ENCODE measurements at regions not wholly inside any gene's neighbourhood (a gene's known extent, or its start where the extent isn't known, plus 50 kb on each side); places are given as distances from the start of the nearest gene placed in this dataset.

DNA sequence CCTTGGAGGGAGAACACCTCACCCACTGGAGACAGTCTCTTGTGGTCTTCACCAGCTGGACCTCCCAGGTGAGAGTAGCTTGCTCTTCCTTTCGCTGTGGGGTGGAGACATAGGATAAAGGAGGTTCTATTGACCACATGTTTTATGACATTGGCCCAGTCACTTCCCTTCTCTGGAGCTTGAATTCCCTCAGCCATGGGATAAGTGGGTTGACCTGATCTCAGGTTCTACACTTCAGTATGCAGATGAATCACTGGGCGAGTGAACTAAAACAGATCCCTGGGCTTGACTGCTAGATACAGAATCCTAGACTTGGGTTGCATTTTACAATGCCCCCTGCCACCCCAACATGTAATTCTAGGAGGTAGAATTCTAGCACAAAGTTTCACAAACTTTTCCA, 54.8 kb upstream of the PRSS23 start:
- intact Hi-C loops (cut with DNase I) = no loop called here
- whole genome bisulfite sequencing, 2 donors = 93 to 100% methylated on average over 2 of the region's 2 CpGs
- no peak for DNase-seq

DNA sequence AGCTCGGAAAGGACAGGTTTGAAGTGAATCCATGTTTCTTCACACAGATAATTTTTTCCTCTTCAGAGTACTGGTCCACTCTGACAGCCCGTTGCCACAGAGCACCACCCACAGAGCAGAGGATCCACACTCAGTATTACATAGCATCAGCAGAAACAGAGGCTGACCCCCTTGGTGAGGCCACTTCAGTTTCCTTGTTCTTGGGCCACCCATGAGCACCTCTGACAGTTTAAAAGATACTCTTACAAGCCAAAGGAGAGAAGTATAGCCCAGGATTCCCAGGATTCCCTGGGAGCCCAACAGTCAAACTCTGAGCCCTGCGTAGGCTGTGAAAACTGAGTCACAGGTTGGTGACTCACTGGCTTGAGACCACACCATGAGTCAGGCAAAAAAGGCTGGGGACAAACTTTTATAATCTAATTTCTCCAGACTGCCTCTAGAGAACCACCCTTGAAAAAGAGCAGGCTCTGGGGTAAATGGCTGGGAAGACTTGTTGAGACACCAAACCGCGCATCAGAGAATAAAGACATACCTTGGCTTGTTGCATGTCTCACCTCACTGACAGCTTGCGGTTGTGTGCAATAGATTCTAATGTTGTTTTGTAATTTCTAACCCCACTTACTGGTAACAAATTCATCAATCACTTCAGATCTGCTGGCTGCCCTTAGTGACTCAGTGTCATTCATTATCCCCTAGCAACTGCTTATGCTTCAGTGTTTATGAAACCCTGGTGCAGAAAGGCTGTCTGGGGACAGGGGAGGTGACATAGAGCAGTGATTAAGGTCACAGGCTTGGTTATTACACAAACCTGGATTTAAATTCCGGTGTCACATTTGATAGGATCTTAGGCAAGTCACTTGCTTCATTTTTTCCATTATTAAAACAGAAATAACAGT, 56.9 kb upstream of the PRSS23 start:
- peak overlapping the region in 3 of 4 donors; percentile 35 to 88 (median 46) for H3K27ac ChIP-seq
- intact Hi-C loops (cut with DNase I) = no loop called here
- peak; percentile 51 for ATAC-seq
- H3K9me3 ChIP-seq = no peaks in the 10 kb centered on the region
- 68 to 77% methylated on average over 7 of the region's 7 CpGs for WGBS, 2 donors
- peak in 3 of 4 donors; percentile 35 to 67 (median 46) for DNase-seq
- no peak overlapping the region for H3K4me3 ChIP-seq
- no peaks in the 10 kb centered on the region for H3K27me3 ChIP-seq
- TF ChIP-seq, protein P1, sequence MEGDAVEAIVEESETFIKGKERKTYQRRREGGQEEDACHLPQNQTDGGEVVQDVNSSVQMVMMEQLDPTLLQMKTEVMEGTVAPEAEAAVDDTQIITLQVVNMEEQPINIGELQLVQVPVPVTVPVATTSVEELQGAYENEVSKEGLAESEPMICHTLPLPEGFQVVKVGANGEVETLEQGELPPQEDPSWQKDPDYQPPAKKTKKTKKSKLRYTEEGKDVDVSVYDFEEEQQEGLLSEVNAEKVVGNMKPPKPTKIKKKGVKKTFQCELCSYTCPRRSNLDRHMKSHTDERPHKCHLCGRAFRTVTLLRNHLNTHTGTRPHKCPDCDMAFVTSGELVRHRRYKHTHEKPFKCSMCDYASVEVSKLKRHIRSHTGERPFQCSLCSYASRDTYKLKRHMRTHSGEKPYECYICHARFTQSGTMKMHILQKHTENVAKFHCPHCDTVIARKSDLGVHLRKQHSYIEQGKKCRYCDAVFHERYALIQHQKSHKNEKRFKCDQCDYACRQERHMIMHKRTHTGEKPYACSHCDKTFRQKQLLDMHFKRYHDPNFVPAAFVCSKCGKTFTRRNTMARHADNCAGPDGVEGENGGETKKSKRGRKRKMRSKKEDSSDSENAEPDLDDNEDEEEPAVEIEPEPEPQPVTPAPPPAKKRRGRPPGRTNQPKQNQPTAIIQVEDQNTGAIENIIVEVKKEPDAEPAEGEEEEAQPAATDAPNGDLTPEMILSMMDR (IDR thresholded peaks at IDR 0.05) = no peak
- no peak for TF ChIP-seq POLR2A (IDR thresholded peaks at IDR 0.05)
- peaks cover 25% of the 10 kb centered on the region for H3K4me1 ChIP-seq
- H3K36me3 ChIP-seq (replicated peaks in 1 of 2; ENCODE audit: insufficient read depth in 1 of 2, low read depth in 2 of 2) = no peaks in the 10 kb centered on the region

More for the DNA sequence above, 54.8 kb upstream of the PRSS23 start:
- Histone ChIP-seq H3K4me3 (no peak overlapping the region), H3K27ac (no peak overlapping the region), H3K27me3 (no peaks in the 10 kb centered on the region), H3K36me3 (replicated peaks in 1 of 2; ENCODE audit: insufficient read depth in 1 of 2, low read depth in 2 of 2) (no peaks in the 10 kb centered on the region), H3K4me1 (peaks cover 20% of the 10 kb centered on the region), H3K9me3 (no peaks in the 10 kb centered on the region)
- no peak for ATAC-seq
- TF ChIP-seq POLR2A (IDR thresholded peaks at IDR 0.05) = no peak
- TF ChIP-seq, protein P1 (IDR thresholded peaks at IDR 0.05) = no peak

DNA sequence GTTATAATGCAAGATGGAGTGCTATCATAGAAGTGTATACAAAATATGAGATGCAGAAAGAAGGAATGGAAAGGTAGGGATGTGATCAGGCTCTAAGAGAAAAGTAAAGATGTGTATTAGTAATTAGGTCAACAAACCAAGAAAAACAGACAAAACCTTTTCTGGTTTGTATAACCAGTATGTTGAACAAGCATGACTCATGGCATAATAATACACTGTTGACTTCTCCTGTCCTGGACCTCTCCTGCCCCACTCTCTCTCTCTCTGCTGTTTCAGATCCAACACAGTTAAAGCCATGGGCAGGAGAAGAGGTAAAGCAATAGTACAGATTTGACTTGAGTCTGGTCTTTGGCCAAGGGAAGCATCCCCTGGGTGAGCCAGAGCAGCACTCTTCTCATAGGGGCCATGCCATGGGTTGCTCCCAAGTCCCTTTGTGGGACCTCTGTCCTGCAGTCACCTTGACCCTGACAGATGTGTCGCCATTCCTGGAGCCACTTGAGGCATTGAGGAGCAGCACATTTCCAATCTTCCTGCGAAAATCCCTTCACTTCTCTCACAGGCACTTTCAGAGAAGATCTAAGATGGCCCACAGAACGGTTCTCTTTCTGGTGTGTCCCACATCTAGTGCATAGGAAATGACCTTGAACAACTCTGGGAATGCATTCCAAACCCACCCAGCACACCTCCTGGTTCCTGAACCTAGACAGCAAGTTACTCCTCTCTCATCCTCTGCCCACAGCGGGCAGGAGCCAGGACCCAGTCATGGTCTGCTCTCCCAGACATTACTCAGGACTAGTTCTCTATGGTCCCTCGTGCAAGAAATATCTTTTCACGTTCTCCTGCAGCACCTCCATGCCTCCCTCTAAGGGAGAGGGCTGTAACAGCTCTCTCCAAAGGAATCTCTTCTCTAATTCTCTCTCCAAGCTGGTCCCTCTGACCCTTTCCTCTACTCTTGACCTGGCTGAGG, 58.2 kb upstream of the PRSS23 start:
- DNase-seq (no peak), ATAC-seq (peak; percentile 22)
- no peaks in the 10 kb centered on the region for H3K27me3 ChIP-seq
- H3K27ac ChIP-seq = peak overlapping the region in 3 of 4 donors; percentile 86 to 88 (median 88)
- H3K36me3 ChIP-seq (replicated peaks in 1 of 2; ENCODE audit: insufficient read depth in 1 of 2, low read depth in 2 of 2) = no peaks in the 10 kb centered on the region
- peaks cover 33% of the 10 kb centered on the region for H3K4me1 ChIP-seq
- WGBS, 2 donors = 96% methylated on average over 6 of the region's 6 CpGs
- intact Hi-C loops (cut with DNase I) = no loop called here
- H3K4me3 ChIP-seq = no peak overlapping the region
- no peak for TF ChIP-seq POLR2A (IDR thresholded peaks at IDR 0.05)
- TF ChIP-seq, protein P1 (IDR thresholded peaks at IDR 0.05) = no peak
- no peaks in the 10 kb centered on the region for H3K9me3 ChIP-seq

DNA sequence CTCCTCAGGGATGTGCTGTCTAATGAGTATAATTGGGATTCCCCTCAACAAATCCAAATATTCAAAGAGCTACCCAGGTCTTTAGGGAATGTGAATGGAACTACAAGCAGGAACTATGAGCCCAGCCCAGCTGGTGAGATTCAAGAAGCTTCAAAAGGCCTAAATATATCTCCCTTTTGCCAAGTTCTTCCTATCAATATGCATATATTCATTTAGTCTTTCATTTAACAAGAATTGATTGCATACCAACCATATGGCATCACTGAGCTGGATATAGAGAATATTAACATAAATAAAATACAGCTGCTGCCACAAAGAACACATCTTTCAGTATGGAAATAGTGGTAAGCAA, 58.9 kb upstream of the PRSS23 start:
- Histone ChIP-seq H3K27ac (peak overlapping the region; percentile 46 to 88 (median 87)), H3K4me3 (no peak overlapping the region), H3K27me3 (no peaks in the 10 kb centered on the region), H3K4me1 (peaks cover 33% of the 10 kb centered on the region), H3K36me3 (replicated peaks in 1 of 2; ENCODE audit: insufficient read depth in 1 of 2, low read depth in 2 of 2) (no peaks in the 10 kb centered on the region), H3K9me3 (no peaks in the 10 kb centered on the region)
- ATAC-seq = no peak
- intact Hi-C loops (cut with DNase I) = no loop called here
- DNase-seq = no peak
- TF ChIP-seq, protein P1 (IDR thresholded peaks at IDR 0.05) = no peak
- TF ChIP-seq POLR2A (IDR thresholded peaks at IDR 0.05) = no peak

Data from body of pancreas (tissue), 4 donors.